ENCODE measurements at regions not wholly inside any gene's neighbourhood (a gene's known extent, or its start where the extent isn't known, plus 50 kb on each side); places are given as distances from the start of the nearest gene placed in this dataset.

DNA sequence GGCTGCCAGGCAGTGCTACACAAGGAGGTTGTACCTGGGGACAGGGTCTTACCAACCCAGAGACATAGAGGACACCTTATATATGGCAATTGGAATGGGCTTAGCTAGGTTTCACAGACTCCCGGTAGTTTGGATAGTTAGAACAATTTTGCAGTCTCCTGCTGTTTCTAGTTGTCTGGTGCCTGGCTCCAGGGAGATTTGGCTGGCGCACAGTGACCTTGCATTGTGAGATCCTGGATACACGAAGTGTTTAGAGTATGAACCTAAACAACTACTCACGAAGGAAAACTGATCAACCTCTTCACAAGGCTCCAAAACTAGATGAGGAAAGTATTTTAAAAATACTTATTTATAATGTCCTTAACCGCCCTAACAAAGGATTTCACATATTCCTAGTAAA lies 614.7 kb downstream of the FAM181B start (continued):
- TF ChIP-seq, protein P1, sequence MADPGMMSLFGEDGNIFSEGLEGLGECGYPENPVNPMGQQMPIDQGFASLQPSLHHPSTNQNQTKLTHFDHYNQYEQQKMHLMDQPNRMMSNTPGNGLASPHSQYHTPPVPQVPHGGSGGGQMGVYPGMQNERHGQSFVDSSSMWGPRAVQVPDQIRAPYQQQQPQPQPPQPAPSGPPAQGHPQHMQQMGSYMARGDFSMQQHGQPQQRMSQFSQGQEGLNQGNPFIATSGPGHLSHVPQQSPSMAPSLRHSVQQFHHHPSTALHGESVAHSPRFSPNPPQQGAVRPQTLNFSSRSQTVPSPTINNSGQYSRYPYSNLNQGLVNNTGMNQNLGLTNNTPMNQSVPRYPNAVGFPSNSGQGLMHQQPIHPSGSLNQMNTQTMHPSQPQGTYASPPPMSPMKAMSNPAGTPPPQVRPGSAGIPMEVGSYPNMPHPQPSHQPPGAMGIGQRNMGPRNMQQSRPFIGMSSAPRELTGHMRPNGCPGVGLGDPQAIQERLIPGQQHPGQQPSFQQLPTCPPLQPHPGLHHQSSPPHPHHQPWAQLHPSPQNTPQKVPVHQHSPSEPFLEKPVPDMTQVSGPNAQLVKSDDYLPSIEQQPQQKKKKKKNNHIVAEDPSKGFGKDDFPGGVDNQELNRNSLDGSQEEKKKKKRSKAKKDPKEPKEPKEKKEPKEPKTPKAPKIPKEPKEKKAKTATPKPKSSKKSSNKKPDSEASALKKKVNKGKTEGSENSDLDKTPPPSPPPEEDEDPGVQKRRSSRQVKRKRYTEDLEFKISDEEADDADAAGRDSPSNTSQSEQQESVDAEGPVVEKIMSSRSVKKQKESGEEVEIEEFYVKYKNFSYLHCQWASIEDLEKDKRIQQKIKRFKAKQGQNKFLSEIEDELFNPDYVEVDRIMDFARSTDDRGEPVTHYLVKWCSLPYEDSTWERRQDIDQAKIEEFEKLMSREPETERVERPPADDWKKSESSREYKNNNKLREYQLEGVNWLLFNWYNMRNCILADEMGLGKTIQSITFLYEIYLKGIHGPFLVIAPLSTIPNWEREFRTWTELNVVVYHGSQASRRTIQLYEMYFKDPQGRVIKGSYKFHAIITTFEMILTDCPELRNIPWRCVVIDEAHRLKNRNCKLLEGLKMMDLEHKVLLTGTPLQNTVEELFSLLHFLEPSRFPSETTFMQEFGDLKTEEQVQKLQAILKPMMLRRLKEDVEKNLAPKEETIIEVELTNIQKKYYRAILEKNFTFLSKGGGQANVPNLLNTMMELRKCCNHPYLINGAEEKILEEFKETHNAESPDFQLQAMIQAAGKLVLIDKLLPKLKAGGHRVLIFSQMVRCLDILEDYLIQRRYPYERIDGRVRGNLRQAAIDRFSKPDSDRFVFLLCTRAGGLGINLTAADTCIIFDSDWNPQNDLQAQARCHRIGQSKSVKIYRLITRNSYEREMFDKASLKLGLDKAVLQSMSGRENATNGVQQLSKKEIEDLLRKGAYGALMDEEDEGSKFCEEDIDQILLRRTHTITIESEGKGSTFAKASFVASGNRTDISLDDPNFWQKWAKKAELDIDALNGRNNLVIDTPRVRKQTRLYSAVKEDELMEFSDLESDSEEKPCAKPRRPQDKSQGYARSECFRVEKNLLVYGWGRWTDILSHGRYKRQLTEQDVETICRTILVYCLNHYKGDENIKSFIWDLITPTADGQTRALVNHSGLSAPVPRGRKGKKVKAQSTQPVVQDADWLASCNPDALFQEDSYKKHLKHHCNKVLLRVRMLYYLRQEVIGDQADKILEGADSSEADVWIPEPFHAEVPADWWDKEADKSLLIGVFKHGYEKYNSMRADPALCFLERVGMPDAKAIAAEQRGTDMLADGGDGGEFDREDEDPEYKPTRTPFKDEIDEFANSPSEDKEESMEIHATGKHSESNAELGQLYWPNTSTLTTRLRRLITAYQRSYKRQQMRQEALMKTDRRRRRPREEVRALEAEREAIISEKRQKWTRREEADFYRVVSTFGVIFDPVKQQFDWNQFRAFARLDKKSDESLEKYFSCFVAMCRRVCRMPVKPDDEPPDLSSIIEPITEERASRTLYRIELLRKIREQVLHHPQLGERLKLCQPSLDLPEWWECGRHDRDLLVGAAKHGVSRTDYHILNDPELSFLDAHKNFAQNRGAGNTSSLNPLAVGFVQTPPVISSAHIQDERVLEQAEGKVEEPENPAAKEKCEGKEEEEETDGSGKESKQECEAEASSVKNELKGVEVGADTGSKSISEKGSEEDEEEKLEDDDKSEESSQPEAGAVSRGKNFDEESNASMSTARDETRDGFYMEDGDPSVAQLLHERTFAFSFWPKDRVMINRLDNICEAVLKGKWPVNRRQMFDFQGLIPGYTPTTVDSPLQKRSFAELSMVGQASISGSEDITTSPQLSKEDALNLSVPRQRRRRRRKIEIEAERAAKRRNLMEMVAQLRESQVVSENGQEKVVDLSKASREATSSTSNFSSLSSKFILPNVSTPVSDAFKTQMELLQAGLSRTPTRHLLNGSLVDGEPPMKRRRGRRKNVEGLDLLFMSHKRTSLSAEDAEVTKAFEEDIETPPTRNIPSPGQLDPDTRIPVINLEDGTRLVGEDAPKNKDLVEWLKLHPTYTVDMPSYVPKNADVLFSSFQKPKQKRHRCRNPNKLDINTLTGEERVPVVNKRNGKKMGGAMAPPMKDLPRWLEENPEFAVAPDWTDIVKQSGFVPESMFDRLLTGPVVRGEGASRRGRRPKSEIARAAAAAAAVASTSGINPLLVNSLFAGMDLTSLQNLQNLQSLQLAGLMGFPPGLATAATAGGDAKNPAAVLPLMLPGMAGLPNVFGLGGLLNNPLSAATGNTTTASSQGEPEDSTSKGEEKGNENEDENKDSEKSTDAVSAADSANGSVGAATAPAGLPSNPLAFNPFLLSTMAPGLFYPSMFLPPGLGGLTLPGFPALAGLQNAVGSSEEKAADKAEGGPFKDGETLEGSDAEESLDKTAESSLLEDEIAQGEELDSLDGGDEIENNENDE (IDR thresholded peaks at IDR 0.05; ENCODE audit: insufficient replicate concordance, low read length): no peak
- no peak for TF ChIP-seq GABPA (IDR thresholded peaks at IDR 0.05; ENCODE audit: borderline replicate concordance, insufficient read depth, low read length)
- no peak for TF ChIP-seq SIN3A (conservative IDR thresholded peaks at IDR 0.05 in 1 of 2, IDR thresholded peaks at IDR 0.05 in 1 of 2; ENCODE audit: low read depth in 1 of 2, low read length in 2 of 2)
- TF ChIP-seq RXRA (IDR thresholded peaks at IDR 0.05; ENCODE audit: insufficient read depth, low read depth, low read length): no peak
- TF ChIP-seq SP2 (IDR thresholded peaks at IDR 0.05; ENCODE audit: low read length): no peak
- no peak for TF ChIP-seq BCL11A (IDR thresholded peaks at IDR 0.05; ENCODE audit: low read depth in 2 of 2, low read length in 2 of 2)
- TF ChIP-seq SIRT6 (IDR thresholded peaks at IDR 0.05; ENCODE audit: low read length): no peak
- TF ChIP-seq CTBP2 (IDR thresholded peaks at IDR 0.05; ENCODE audit: borderline replicate concordance, insufficient read depth, insufficient read length, low read length): no peak

All from H1 (cell line).